D341Med (cell line): ENCODE measurements at regions not wholly inside any gene's neighbourhood (a gene's known extent, or its start where the extent isn't known, plus 50 kb on each side); places are given as distances from the start of the nearest gene placed in this dataset.
A peak's percentile ranks its signal among the peaks of the same experiment; 100 is the strongest.

Source experiments
- DNase-seq: peaks from one replicate; pipeline ENCODE4 v3.0.0; 2012; ENCODE audit warnings: low spot score

DNA sequence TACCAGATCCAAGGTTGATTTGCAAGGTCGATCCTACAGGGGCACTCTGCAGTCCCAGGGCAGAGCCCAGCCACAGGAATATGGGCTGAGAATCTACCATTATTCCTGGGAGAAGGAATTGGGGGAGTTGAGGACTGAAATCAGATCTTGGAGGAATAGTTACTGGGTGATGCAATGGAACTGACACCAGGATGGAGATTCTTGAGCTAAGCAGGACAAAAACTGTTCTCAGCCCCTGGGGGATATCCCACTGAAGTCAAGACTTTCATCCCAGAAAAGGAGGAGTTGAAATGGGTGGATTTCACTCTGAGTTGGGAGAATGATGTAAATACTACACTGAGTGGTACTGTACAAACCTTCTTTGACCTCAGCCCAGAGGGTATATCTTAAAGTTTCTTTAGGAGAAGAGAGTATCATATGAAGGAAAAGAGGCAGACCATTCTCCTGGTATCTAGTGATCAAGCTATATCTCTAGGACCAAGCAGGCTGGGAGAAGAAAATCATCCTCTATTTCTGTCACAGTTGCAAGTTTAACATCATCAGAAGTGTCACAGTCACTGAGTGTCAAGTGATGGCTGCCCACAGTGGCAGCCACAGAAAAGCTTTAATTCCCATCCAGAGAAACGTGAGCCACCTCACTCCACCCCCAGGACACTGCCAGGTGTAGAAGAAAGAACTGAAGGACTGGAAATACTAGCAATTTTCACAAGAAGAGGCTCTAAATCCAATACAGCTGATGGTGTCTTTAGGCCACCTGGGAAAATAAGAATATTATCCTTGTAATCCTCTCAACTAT, 181.9 kb downstream of the NUAK1 start:
- DNase-seq, result peak; percentile 39

- DNase-seq, result no peak
Measured at GRCh38 chr12:105960319-105961083, 178.3 kb downstream of the NUAK1 start.

DNA sequence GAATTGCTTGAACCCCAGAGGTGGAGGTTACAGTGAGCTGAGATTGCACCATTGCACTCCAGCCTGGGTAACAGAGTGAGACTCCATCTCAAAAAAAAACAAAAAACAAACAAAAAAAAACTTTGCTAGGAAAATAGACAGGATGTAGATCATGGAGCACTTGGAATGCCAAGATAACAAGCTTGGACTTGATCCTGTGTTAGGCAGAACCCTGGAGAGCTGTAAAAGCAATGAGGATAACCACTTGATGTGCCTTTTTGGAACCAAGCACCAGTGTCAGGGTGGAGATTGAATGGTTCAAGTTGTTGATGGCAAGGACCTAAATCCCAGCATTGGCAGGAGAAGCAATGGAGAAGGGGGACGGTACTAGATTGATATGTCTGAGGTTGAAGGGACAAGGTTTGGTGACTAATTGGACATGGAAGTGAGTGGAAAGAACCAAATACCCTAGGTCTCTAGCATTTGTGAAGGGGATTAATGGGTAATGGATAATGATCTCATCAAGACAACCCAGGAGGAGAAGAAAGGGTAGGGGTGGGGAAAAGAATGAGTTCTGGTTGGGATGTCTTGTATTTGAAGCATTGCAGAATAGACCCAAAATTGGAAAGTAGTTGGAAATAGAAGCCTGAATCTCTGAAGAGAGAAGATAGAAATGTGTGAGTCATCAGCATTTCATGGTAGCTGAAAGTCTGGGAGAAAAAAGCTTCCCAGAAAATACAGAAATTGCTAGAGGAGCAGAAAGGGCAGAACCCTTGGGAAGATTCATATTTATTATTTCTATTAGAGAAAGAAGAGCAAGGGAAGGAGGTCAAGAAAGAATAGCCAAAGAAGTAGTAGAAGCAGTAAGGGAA, 176.7 kb downstream of the NUAK1 start:
- DNase-seq, result no peak

DNA sequence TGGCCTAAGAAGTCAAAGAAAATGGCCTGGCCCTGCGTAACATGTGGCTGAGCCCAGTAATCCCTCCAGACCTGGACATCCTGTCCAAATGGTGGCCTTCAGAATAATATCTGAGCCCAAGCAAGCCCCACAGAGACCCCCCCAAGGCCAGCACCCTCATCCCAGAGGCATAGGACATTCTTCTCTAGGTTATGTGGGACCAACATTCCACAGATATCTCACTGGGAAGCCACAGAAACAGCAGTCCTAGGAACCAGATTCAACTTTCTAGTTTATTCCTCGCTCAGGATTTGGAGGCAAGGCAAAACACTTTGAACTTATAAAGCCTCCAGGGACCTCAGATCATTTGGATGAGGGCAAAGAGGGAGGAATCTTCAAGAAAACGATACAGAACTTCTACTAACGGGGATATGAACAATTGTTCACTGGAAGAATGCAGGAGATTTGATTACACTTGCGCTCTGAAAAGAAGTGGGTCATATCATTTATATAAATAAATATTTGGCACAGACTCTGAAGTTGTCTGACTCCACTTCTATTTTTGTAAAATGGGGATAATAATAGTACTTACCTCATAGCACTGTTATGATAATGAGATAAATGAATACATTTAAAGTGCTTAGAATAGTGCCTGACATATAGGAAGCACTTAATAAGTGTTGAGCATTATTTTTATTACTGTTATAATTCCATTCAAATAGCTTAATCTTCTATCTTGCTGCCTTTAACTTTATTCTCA, 171.5 kb downstream of the NUAK1 start:
- DNase-seq, result no peak

DNA sequence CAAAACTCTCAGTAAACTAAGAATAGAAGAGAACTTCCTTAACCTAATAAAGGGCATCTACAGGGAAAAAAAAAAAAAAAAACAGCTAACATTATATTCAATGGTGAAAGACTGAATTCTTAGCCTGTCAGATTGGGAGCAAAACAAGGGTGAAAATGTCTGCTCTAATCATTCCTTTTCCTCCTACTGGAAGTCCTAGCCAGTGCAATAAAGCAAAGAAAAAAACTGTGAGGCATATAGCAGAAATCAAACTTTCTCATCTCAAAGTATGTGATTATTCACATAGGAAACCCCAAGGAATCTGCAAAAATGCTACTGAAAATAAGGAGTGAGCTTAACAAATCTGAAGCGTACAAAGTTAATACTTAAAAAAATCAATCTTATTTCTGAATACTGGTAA, 170.7 kb downstream of the NUAK1 start:
- DNase-seq, result no peak

DNA sequence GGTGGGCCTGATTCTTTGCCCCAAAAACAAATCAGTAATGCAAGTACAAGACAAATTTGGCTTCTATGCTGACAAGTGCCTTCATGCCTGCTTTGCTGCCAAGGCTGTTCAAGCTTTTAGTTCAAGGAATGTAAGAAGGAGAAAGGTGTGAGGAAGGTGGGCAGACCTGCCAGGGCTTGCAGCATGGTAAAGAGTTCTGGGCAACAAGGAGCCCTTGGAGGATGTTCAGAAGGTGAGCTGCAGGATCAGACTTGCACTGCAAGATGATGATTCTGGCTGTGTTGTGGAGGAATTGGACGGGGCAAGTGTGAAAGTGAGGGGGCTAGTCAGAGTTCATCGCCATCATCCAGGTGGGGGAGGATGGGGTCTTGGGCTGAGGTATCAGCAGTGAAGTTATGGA, 167.9 kb downstream of the NUAK1 start:
- no peak for DNase-seq

DNA sequence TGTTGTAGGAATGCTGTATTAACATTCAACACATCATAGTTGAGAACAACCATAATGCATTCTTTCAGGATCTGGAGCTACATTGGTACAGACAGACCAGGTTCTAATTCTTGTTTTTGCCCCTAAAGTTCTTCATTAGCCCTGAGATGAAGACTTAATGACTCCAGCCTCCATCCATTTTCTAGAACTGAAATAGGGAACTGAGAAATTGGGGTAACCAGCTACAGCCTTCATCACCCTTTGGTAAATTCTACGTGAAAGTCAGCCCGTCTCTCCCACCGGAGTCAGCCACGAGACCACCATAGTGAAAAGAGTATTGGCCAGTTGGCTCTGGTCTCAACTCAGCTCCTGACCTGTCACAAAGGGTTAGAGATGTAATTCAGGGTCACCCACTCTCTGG, 164.0 kb downstream of the NUAK1 start:
- no peak for DNase-seq

GRCh38 chr12:105975351-105975750, 163.4 kb downstream of the NUAK1 start:
- no peak for DNase-seq

DNA sequence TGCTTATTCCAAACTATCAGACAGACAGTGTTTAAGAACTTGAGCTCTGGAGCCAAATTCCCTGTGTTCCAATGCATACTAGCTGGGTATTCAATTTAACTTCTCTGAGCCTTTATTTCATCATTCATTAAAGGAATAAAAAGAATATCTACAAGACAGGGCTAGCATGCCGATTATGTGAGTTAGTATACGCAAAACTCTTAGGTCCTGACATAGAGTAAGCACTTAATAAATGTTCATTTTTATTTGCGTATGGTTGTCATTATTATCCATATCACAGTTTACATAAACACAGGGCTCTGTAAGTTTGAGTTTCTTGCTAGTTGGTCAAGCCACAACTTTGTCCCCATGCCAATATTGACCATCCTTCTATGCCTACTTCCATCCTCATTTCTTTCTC, 161.5 kb downstream of the NUAK1 start:
- no peak for DNase-seq

- no peak for DNase-seq
Measured at GRCh38 chr12:105977652-105978051, 161.1 kb downstream of the NUAK1 start.

DNA sequence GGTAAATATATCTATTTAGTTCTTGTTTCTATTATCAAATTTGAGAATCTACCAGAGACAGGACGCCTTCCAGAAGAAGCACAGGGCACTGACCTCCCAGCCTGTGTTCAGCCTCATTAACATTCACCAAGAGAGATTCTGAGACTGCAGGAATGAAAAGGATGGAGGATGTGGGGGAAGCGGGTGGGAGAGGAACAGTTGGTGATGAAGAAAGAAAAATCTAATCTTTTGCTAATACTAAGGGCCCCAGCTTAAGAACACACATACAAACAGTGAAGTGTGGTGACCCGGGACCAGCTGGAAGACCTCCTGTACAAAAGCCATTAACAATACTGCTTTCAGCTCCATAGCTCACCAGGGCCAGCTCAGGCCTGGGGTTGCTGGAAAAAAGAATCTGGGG, 160.5 kb downstream of the NUAK1 start:
- no peak for DNase-seq

DNA sequence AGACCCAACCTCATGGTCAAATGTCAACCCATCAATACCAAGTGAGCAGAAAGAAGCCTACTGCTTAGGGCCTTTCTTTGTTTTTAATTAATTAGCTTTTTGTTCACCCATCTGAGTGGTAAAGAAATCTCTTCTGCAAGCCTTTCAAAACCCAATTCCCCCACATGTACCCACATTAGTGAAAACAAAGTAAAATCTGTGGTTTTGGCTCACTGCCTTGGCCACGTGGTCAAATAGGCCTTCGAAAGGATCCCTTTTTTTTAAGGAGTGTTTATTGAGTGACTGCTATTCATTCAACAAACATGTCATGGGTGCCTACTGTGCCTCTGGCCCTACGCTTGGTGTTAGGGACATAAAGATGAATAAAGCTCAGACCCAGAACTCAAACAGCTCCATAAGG, 160.1 kb downstream of the NUAK1 start:
- no peak for DNase-seq

DNA sequence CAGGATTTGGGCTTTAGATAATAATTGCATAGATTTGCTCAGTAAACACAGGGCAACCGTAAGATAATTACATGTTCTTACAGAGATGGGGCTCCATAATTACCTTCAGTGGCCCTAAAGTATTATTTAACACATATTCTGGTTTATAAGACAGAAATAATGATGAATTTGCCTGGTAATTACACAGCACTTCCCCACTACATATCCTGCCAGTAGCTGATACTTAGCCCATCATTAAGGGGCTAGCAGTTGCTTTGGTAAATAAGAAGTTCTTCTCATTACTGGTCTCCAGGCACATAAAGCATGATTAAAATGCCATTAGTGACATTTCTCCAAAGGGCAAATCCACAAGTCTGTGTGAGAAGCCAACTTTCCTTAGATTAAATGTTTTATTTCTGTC, 158.7 kb downstream of the NUAK1 start:
- no peak for DNase-seq

DNA sequence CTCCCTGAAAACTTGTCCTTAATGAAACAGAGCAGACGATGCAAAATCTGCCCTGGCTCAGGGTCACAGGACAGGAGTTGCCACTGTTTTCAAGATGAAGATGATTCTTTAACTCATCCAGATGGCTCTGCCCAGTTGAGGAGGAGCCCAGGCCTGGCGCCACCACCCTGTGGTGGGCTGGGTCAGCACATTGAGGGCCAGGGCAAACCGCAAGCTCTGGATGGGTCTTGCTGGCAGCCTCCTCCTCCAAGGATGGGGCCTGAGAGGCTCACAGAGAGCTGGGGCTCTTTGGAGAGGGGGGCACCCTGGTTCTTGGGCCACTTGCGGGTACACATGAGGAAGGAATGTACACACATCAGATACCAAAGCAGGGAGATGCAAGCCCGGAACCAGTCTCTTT, 158.2 kb downstream of the NUAK1 start:
- no peak for DNase-seq

GRCh38 chr12:105982022-105982421, 156.7 kb downstream of the NUAK1 start:
- no peak for DNase-seq

- no peak for DNase-seq
Measured at GRCh38 chr12:105983622-105984320, 155.0 kb downstream of the NUAK1 start.

DNA sequence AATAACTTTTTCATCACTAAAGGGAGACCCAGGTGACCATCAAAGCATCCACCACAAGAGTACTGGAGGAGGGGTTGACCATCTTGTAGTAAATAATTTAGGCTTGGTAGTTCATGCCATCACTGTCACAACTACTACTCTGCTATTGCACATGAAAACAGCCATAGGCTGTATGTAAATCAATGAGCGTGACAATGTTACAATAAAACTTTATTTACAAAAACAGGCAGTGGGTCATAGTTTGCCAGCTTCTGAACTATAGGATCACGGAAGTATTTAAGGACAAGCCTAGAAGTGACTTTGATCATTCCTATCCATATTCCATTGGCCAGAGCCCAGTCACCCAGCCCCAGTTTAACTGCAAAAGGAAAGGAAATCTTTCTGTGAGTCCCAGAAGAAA, 153.4 kb downstream of the NUAK1 start:
- no peak for DNase-seq

- DNase-seq, result no peak
Measured at GRCh38 chr12:105986779-105987684, 151.7 kb downstream of the NUAK1 start.

DNA sequence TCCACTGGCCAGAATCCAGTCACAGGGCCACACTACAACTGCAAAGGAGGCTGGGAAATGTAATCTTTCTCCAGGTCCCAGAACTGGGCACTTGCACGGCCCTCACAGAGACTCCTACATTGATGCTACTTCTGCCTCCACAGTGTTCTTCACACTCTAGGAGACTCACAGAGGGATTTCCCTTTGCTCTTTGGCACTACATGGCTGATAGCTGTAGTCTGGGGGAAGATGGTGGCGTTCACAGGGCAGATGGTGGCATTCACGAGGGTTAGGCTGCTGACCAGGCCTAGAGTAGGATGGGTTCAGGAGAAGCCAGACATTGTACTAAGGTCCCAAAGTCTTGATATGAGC, 151.1 kb downstream of the NUAK1 start:
- DNase-seq, result no peak
